Mesothelial cell of epicardium (in vitro differentiated cells): ENCODE measurements at regions not wholly inside any gene's neighbourhood (a gene's known extent, or its start where the extent isn't known, plus 50 kb on each side); places are given as distances from the start of the nearest gene placed in this dataset.

Experiments used
- DNase-seq, 2 experiments: peaks; one replicate each; pipeline ENCODE4 v3.0.0; 2021; ENCODE audit warnings: low spot score in 2 of 2; ENCODE audit not compliant: unreplicated experiment in 2 of 2
- H3K27ac Mint-ChIP-seq: 2 replicates; pipeline ENCODE4 v1.8.0; 2021; ENCODE audit warnings: mixed read lengths
- H3K27me3 Mint-ChIP-seq: 2 replicates; pipeline ENCODE4 v1.8.0; 2021; ENCODE audit warnings: low read depth, mixed read lengths
- H3K36me3 Mint-ChIP-seq: 2 replicates; pipeline ENCODE4 v1.8.0; 2021; ENCODE audit warnings: mixed read lengths
- H3K4me1 Mint-ChIP-seq: 2 replicates; pipeline ENCODE4 v1.8.0; 2021; ENCODE audit warnings: mixed read lengths
- H3K4me3 Mint-ChIP-seq: 2 replicates; pipeline ENCODE4 v1.8.0; 2021; ENCODE audit warnings: mild to moderate bottlenecking, moderate library complexity, mixed read lengths
- H3K9me3 Mint-ChIP-seq: 2 replicates; pipeline ENCODE4 v1.8.0; 2021; ENCODE audit warnings: mixed read lengths
- TF ChIP-seq, protein P1 (sequence below): fragments of 200-600 bp; sonication (generic); IDR thresholded peaks from one replicate; pipeline ENCODE4 v1.5.0; 2021; ENCODE audit warnings: antibody characterized with exemption; ENCODE audit not compliant: unreplicated experiment

DNA sequence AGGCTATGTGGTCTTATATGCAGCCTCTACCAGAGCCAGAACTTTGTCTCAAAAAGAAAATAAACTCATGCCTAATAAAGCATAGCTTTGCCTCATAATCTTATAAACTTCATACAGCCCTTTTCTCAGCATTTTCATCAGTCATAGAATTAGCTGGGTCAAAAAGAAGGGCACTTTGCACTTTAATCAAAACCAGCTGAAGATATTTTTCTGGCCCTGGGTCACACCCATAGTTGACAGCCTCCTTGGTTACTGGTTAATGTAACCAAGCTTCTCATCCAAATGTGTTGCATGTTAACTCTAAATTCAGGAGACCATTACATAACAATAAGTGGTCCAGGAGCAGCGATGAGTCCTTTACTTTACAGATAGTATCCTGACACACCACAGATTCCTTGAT, 558.2 kb downstream of the FLRT2 start:
- TF ChIP-seq, protein P1, sequence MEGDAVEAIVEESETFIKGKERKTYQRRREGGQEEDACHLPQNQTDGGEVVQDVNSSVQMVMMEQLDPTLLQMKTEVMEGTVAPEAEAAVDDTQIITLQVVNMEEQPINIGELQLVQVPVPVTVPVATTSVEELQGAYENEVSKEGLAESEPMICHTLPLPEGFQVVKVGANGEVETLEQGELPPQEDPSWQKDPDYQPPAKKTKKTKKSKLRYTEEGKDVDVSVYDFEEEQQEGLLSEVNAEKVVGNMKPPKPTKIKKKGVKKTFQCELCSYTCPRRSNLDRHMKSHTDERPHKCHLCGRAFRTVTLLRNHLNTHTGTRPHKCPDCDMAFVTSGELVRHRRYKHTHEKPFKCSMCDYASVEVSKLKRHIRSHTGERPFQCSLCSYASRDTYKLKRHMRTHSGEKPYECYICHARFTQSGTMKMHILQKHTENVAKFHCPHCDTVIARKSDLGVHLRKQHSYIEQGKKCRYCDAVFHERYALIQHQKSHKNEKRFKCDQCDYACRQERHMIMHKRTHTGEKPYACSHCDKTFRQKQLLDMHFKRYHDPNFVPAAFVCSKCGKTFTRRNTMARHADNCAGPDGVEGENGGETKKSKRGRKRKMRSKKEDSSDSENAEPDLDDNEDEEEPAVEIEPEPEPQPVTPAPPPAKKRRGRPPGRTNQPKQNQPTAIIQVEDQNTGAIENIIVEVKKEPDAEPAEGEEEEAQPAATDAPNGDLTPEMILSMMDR: no peak
- Mint-ChIP-seq H3K9me3 (peaks cover 15% of the 10 kb centered on the region), H3K36me3 (no peaks in the 10 kb centered on the region), H3K27ac (no peak overlapping the region), H3K27me3 (no peaks in the 10 kb centered on the region), H3K4me1 (peaks cover 17% of the 10 kb centered on the region), H3K4me3 (no peak overlapping the region)
- no peak for DNase-seq

DNA sequence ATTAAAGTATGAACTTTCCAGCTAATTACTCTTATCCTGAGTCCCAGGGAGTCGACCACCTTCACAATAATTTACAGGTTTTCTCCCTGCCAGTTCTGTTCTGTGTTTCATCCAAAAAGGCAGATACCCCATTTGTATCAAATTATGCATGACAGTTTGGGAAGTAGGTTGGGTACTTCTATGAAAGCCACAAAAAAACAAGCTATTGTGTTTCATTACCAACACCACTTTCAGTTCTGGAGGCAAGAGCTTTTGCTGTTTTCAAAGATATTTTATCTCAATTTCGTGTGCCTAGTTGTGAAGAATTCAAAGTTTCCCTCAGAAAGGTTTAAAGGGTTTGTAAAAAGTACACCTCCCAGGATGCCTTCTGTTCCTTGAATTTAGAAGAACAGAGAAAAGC, 557.4 kb downstream of the FLRT2 start:
- H3K9me3 Mint-ChIP-seq: peaks cover 10% of the 10 kb centered on the region
- no peak for DNase-seq
- H3K4me3 Mint-ChIP-seq: no peak overlapping the region
- peaks cover 17% of the 10 kb centered on the region for H3K4me1 Mint-ChIP-seq
- H3K36me3 Mint-ChIP-seq: no peaks in the 10 kb centered on the region
- TF ChIP-seq, protein P1: no peak
- H3K27ac Mint-ChIP-seq: peak overlapping the region; percentile 26
- H3K27me3 Mint-ChIP-seq: no peaks in the 10 kb centered on the region

DNA sequence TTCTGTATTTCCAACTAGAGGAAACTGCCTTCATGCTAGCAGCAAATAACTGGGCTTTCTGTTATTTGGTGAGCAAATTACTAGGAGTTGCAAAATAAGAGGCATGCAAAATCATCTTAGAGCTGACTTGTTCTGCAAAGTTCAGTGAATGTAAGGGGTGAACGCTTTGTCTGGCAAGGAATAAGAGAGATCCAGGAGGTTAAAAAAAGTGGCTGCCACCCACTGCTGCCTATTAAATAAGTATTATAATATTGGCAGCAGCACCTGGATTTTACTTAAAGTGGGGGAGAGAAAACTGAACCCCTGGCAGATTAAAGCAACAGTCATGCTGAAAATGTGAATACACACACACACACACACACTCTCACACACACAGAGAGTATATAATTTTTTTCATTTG, 557.0 kb downstream of the FLRT2 start:
- H3K36me3 Mint-ChIP-seq: no peaks in the 10 kb centered on the region
- H3K4me1 Mint-ChIP-seq: peaks cover 17% of the 10 kb centered on the region
- H3K27me3 Mint-ChIP-seq: no peaks in the 10 kb centered on the region
- no peak overlapping the region for H3K4me3 Mint-ChIP-seq
- peaks cover 10% of the 10 kb centered on the region for H3K9me3 Mint-ChIP-seq
- H3K27ac Mint-ChIP-seq: no peak overlapping the region
- TF ChIP-seq, protein P1: no peak
- DNase-seq: no peak

DNA sequence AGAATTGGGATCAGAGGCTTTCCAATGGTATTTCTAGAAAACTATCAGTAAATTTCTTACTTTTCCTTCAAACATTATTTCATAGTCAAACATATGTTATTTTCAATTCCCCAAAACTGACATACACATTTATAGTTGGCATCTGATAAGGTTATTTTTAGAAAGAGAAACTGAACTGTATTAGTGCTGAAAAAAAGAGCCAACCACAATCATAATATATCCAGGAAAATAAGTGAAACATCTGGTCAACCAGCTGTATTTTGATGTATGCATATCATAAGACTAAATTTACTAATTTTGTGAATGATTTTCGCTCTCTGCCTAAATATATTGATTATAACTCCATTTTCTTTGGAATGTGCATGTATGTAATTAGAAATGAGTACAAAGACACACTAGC, 554.2 kb downstream of the FLRT2 start:
- peaks cover 10% of the 10 kb centered on the region for H3K9me3 Mint-ChIP-seq
- no peak for DNase-seq
- H3K27ac Mint-ChIP-seq: no peak overlapping the region
- peaks cover 17% of the 10 kb centered on the region for H3K4me1 Mint-ChIP-seq
- H3K4me3 Mint-ChIP-seq: no peak overlapping the region
- TF ChIP-seq, protein P1: no peak
- no peaks in the 10 kb centered on the region for H3K27me3 Mint-ChIP-seq
- no peaks in the 10 kb centered on the region for H3K36me3 Mint-ChIP-seq

DNA sequence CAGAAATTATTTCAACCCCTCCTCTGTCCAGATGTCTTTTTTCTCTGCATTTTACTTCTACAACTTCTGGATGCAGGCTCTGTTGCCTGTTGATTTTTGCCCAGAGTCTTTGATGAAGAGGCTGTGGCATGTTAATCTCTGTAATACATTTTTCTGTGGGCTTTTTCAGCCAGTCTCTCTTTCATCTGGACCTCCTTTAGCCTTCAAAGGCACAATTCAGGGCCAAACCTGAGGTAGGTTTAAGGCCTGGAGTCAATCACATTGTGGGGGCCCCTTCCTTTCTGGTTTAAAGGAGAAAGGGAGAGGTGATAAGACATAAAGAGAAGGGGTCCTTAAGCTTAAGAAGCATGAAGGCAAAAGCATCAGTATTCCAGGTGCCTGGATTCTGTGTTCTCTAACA, 553.7 kb downstream of the FLRT2 start:
- Mint-ChIP-seq H3K27ac (no peak overlapping the region), H3K9me3 (peaks cover 15% of the 10 kb centered on the region), H3K4me1 (peaks cover 17% of the 10 kb centered on the region), H3K27me3 (no peaks in the 10 kb centered on the region), H3K4me3 (no peak overlapping the region), H3K36me3 (no peaks in the 10 kb centered on the region)
- TF ChIP-seq, protein P1: no peak
- DNase-seq: no peak
